ENCODE measurements at regions not wholly inside any gene's neighbourhood (a gene's known extent, or its start where the extent isn't known, plus 50 kb on each side); places are given as distances from the start of the nearest gene placed in this dataset.

DNA sequence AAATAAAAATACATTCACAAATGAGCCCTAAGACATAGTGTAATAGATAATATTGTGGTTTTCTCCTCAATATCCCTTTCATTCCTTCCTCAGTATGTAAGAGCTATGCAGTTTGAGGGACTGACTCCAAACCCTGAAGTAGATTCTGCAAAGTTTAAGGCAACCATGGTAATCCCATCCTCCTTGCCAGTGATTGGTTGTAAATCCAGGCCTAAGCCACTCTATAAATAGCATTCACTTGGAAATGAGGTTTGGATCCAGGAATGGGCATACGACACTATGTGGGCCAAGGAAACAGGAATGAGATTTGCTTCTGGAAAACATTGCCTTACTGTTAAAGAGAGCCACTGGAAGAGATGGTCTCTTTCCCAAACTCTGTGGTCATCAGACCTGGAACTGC is 468.7 kb upstream of the SOX5 start:
- no peak for DNase-seq (ENCODE audit: low spot score)

- DNase-seq (ENCODE audit: low spot score) = no peak
These were observed 467.1 kb upstream of the SOX5 start for GRCh38 chr12:24416423-24417109.

DNA sequence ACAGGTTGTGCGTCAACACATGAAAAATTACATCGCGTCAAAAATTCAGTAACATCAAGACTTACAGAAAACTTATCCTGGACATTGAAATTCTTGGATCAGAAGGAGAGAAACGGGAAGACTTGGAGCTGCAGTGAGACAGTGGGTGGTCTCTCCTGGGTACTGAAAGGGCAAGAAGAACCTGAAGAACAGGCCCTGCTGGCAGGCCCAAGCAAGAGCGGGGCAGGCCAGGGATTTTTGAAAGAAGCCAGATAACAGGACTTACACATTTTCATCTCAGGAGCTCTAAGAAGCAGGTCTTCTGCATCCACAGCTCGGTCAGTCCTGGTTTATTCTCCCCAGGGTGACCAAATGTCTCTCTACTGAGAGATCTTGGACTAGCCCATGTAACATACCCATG is 466.5 kb upstream of the SOX5 start:
- DNase-seq (ENCODE audit: low spot score) = no peak

GRCh38 chr12:24414480-24414879 is 465.0 kb upstream of the SOX5 start:
- DNase-seq (ENCODE audit: low spot score) = no peak

GRCh38 chr12:24411948-24412347 is 462.5 kb upstream of the SOX5 start:
- DNase-seq (ENCODE audit: low spot score) = no peak

DNA sequence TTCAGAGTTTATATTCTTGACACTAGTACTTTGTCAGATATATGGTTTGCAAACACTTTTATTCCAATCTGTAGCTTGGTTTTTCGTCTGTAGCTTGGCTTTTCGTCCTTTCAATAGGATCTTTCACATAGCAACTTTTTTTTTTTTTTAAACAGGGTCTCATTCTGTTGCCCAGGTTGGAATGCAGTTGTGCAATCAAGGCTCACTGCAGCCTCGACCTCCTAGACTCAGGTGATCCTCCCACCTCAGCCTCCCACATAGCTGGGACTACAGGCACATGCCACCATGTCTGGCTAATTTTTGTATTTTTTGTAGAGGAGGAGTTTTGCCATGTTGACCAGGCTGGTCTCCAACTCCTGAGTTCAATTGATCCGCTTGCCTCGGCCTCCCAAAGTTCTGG is 460.4 kb upstream of the SOX5 start:
- DNase-seq (ENCODE audit: low spot score) = no peak

DNA sequence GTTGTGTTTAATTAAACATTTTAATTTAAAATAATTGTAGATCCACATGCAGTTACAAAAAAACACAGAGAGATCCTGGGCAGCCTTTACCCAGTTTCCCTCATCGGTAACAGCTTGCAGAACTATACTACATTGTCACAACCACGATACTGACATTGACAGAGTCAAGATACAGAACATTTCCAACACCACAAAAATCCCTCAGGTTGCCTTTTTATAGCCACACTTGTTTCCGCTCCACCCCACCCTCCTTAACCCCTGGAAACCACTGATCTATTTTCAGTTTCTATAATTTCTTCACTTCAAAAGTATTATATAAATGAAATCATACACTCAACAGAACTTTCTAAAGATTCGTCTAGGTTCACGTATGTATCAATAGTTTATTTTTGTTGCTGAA is 458.8 kb upstream of the SOX5 start:
- DNase-seq (ENCODE audit: low spot score) = no peak

DNA sequence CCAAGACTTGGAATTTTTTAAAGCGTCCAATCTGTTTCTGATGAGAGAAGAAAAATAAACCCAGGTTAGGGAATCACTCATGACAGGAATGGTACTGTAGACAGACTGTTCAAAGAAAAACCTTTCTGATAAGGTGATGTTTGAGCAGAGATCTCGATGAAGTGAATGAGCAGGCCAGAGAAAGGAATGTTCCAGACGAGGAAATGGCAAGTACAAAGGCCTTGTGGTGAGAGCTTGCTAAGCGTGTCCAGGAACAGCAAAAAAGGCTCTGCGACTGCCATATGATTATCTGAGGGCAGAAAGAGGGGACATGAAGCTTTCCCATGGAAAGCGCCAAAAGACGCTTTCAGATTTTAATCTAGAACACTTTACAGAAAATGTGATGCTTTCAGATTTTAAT is 458.4 kb upstream of the SOX5 start:
- no peak for DNase-seq (ENCODE audit: low spot score)

GRCh38 chr12:24404086-24404815 is 454.8 kb upstream of the SOX5 start:
- no peak for DNase-seq (ENCODE audit: low spot score)

DNA sequence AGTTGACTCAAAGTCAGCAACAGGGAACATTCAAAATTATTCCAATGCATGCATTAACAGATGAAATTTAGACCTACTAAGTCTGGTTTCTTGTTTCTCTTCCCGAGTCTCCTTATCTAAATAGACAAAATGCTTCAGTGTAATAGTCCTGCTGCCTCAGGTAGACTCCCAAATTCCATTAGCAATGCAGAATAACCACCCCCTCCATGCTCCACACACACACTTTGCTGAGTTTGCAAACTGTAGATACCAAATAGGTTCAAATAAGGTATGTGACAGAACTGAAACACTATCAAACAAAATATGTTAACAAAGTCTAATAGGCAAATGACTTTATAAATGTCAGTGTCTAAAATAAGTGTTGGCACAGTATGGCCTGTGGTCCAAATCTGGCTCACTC is 451.1 kb upstream of the SOX5 start:
- DNase-seq (ENCODE audit: low spot score) = no peak

- DNase-seq (ENCODE audit: low spot score) = no peak
These were observed 449.1 kb upstream of the SOX5 start for GRCh38 chr12:24398605-24399004.

DNA sequence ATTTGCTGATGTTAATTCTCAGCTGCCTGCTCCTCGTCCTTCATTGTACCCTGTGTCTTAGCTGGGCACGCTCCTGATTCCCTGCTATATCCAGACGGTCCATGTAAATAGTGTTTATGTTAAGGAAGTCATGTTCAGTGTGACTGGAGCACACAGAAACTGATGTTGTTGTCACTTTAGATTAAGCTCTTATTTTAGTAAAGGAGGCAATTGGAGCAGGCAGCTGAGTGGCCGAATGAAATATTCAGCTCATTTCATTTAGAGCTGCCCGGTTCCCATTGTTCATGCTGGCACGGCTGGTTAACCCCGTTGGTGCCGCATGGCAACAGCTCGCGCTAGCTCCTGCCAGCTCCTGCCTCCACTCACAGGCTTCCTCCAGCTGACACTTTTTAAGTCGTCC is 446.8 kb upstream of the SOX5 start:
- peak; percentile 57 for DNase-seq (ENCODE audit: low spot score)

DNA sequence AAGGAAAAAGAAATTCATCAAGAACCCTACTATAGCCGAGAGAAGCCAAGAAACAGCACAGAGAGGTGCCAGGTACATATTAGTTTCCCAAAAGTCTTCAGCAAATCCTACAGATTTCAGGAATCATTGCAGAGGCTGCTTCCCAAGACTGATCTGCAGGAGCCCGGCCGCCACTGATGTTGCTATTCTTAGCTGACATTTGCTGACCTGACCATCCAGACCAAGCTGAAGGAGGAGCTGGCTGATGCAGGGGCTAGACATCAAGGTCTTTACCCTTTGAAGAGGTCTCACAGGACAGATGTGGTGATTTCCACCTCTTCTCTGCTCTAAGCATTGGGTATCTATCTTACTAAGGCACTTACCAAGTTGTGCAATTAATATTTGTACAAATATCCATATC is 444.8 kb upstream of the SOX5 start:
- DNase-seq (ENCODE audit: low spot score) = no peak

GRCh38 chr12:24393071-24393470 is 443.6 kb upstream of the SOX5 start:
- DNase-seq (ENCODE audit: low spot score) = peak; percentile 51

DNA sequence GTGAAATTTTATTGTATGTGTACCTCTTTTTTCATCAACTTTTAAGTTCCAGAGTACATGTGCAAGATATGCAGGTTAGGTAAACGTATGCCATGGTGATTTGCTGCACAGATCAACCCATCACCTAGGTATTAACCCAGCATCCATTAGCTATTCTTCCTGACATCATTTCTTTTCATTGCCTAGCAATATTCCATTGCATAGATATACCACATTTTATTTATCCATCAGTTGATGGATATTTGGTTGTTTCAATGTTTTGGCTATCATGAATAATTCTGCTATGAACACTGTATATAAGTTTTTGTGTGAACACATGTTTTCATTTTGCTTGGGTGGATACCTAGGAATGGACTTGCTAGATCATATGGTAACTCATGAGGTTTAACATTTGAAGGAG is 439.9 kb upstream of the SOX5 start:
- DNase-seq (ENCODE audit: low spot score) = no peak

- no peak for DNase-seq (ENCODE audit: low spot score)
These were observed 437.9 kb upstream of the SOX5 start for GRCh38 chr12:24387381-24387780.

DNA sequence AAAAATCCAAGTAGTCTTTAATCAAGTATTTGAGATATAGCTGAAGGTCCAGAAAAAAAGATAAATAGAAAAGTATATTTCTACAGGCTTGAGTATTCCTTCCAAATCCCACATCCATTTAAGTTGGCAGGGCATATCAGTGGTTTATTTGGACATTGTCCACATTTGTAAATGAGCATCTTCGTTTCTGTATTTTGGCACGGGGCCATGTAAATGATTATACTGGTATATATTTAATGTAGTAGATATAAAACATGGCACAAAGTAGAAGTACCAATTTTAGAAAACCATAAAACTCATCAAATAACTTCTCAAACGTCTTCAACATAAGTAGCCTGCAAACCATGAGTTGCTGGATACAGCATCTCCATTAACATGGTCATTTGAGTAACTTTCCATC is 437.4 kb upstream of the SOX5 start:
- no peak for DNase-seq (ENCODE audit: low spot score)

DNA sequence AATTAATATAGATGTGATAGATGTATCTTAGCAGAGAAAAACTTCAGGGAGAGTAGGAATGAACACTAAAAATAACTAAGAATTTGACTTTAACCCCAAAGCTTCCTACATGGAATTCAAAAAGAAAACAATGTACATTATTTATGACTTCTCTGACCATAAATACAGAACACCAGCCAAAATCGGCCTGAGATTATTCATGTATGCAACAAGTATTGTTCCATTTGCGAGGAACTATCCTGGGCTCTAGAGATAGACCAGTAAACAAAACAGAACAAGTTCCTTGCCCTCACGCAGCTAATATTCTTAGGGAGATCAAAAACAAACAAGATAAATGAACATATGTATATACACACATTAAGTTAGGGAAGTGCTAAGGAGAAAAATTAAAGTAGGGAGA is 432.3 kb upstream of the SOX5 start:
- no peak for DNase-seq (ENCODE audit: low spot score)

GRCh38 chr12:24379861-24380521 is 430.5 kb upstream of the SOX5 start:
- no peak for DNase-seq (ENCODE audit: low spot score)

DNA sequence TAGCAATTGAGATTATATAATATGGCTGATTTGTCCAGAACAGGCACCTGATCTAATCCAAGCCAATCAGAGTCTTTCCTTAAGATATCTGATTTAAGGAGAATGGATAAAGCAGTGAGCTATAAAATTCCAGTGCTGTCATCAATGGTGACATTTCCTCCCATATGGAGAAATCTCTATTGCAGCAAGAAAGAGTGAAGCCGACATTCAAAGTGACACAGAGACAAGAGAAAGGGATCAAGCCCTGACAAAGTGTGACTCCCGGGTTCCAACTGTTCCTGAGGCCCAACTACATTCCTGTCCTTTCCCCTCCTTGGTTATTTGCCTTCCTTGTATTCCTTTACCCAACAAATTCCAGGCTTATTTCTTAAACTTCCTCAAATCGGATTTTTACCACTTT is 430.0 kb upstream of the SOX5 start:
- no peak for DNase-seq (ENCODE audit: low spot score)

DNA sequence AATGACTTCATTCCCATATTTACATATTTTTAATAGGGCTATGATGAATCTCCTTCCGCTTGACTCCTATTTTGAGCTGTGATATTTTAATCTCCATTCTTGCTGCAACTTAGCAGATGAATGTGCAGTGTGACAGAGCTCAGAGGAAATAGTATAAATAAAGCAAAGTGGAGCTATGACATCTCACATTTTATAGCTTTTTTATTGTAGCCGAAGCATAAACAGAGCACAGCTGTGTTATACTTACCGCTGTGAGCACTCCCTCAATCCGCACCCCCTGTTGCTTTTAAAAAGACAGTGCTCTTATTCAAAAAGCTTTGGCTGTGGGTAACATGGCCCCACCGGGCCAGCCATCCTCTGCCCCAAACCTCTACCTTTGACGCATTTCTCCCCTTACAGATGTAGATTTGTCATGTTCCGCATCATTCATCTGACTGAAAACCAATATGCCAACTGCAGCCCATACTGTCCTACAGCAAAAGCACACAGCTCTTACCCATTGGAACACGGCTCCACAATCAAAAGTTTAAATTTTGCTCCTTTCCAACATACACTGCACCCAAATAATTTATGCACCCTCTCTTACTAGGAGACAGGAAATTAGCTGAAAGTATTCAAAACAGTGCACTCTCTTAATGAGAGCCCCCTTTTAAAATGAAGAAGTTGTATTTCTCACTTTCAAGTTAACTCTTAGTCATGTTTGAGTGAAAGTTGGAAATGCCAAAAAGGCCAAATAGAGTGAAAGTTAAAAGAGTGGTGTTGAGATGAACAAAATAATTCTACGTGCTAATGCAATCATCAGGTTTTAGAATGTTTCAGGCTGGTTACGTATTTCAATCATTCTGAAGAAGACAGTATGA is 429.3 kb upstream of the SOX5 start:
- DNase-seq (ENCODE audit: low spot score) = no peak

DNA sequence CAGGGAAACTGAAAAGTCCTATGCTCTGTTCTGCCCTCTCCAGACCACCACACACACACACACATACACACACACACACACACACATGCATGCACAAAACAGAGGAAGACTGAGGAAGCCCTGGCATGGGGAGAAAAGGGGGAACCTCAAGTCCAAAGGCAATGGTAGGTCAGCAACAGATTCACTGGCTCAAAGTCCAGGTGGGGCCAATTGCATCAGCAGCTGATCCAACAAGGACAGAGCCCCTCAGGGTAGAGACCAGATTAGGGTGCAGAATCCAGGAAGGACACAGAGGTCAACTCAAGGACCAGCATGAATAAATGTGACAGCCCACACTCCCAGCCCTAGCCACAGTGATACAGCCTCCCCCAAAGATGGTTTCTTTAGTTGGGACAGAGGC is 425.0 kb upstream of the SOX5 start:
- no peak for DNase-seq (ENCODE audit: low spot score)

Measured in SK-N-DZ (cell line).